Bronchial epithelial cell (primary cell): ENCODE measurements at regions not wholly inside any gene's neighbourhood (a gene's known extent, or its start where the extent isn't known, plus 50 kb on each side); places are given as distances from the start of the nearest gene placed in this dataset.

Experiments used
- DNase-seq: peaks from one replicate; pipeline ENCODE4 v3.0.0-alpha.2; 2010; ENCODE audit warnings: low read depth
- FAIRE-seq: peaks from 2 replicates; lab custom pipeline; 2011; peaks lifted over from hg19 to GRCh38; lab: Jason Lieb, UNC
- H3K27me3 ChIP-seq: 2 replicates; pipeline ENCODE4 v1.5.1; 2011; ENCODE audit warnings: low read length; ENCODE audit not compliant: control insufficient read depth, insufficient read depth
- H3K36me3 ChIP-seq: 2 replicates; pipeline ENCODE4 v1.5.1; 2011; ENCODE audit warnings: low read length; ENCODE audit not compliant: control insufficient read depth, insufficient read depth
- H3K4me3 ChIP-seq: 2 replicates; pipeline ENCODE4 v1.5.1; 2011; ENCODE audit warnings: mild to moderate bottlenecking, low read depth, low read length, control low read depth
- CTCF ChIP-seq: IDR thresholded peaks from 2 replicates; pipeline ENCODE4 v1.5.1; 2011; ENCODE audit warnings: mild to moderate bottlenecking, moderate library complexity, low read length, control low read depth, inconsistent platforms; ENCODE audit not compliant: insufficient read depth, severe bottlenecking

DNA sequence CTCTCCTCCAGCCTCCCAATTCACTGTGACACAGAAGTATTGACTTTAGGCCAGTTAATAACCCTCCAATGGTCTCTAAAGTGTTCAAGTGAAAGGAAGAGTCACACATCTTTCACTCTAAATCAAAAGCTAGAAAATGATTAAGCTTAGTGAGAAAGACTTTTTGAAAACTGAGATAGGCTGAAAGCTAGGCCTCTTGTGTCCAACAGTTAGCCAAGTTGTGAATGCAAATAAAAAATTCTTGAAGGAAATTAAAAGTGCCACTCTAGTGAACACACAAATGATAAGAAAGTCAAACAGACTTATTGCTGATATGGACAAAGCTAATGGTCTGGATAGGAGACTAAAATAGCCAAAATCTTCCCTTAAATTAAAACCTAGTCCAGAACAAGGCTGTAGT lies 687.2 kb downstream of the TRIML1 start:
- FAIRE-seq (no peak), DNase-seq (no peak)
- no peaks in the 10 kb centered on the region for H3K36me3 ChIP-seq
- no peak for TF ChIP-seq CTCF
- H3K27me3 ChIP-seq: no peaks in the 10 kb centered on the region
- H3K4me3 ChIP-seq: no peak overlapping the region

DNA sequence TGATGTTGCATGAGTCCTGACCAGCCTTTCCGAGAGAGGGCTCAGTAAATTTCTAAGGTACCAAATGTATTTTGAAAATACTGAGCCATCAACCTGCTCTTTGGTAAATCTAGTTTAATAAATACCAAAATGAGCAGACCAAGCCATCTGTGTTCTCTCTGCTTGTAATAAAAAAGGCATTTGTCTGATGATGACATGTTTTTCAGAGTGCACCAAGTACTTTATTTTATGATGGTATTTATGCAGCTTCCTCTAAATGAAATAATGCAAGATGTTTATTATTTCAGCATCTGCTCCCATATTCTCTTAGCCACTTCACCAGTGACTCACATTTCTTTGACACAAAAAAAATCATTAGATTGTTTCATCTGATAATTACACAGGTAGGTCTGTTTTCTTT lies 700.5 kb downstream of the TRIML1 start:
- no peak overlapping the region for H3K4me3 ChIP-seq
- FAIRE-seq (no peak), DNase-seq (no peak)
- no peaks in the 10 kb centered on the region for H3K27me3 ChIP-seq
- no peak for TF ChIP-seq CTCF
- H3K36me3 ChIP-seq: no peaks in the 10 kb centered on the region

- H3K36me3 ChIP-seq: no peaks in the 10 kb centered on the region
- TF ChIP-seq CTCF: no peak
- FAIRE-seq (no peak), DNase-seq (no peak)
- no peaks in the 10 kb centered on the region for H3K27me3 ChIP-seq
- no peak overlapping the region for H3K4me3 ChIP-seq
These were observed 702.3 kb downstream of the TRIML1 start for GRCh38 chr4:188841523-188841922.

DNA sequence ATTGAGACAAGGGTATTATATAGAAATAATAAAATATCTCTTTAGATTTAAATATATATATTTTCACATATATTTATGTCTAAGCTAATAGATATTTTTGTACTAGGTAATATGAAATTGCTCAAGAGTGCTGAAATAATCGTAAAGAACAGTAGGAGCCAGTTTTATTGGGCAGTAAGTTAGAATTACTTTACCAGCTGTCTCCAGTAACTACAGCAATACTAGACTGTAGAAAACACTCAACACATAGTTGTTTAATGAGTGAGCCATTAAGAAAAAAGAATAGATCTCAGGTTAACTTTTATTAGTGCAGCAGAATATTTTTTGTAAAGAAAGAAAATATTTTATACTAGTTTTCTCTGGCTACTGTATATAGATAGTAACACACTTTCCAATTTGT lies 715.2 kb downstream of the TRIML1 start:
- Histone ChIP-seq H3K4me3 (no peak overlapping the region), H3K27me3 (no peaks in the 10 kb centered on the region), H3K36me3 (no peaks in the 10 kb centered on the region)
- no peak for FAIRE-seq
- no peak for DNase-seq
- no peak for TF ChIP-seq CTCF

DNA sequence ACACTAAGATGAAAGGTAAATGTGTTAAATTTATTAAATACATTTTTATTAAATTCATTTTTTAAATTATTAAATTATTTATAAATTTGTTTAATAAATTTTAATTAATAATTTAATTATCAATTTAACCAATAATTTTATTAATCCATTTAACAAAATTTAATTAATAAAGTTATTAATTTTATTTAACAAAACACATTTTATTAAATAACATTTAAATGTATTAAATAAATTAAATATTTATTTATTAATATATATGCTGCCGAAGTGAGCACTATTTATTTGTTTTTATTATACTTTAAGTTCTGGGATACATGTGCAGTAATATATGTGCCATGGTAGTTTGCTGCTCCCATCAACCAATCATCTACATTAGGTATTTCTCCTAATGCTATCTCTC lies 719.5 kb downstream of the TRIML1 start:
- Histone ChIP-seq H3K36me3 (no peaks in the 10 kb centered on the region), H3K27me3 (no peaks in the 10 kb centered on the region), H3K4me3 (no peak overlapping the region)
- FAIRE-seq (no peak), DNase-seq (no peak)
- no peak for TF ChIP-seq CTCF

GRCh38 chr4:188864741-188865140 lies 725.5 kb downstream of the TRIML1 start:
- DNase-seq (no peak), FAIRE-seq (no peak)
- TF ChIP-seq CTCF: no peak
- H3K27me3 ChIP-seq: no peaks in the 10 kb centered on the region
- no peaks in the 10 kb centered on the region for H3K36me3 ChIP-seq
- no peak overlapping the region for H3K4me3 ChIP-seq
